Astrocyte of the cerebellum (primary cell): ENCODE measurements at regions not wholly inside any gene's neighbourhood (a gene's known extent, or its start where the extent isn't known, plus 50 kb on each side); places are given as distances from the start of the nearest gene placed in this dataset.

Source experiments
- DNase-seq: peaks from one replicate; pipeline ENCODE4 v3.0.0-alpha.2; 2011; ENCODE audit warnings: low read depth
- H3K4me3 ChIP-seq: 2 replicates; pipeline ENCODE4 v1.5.1; 2011; ENCODE audit warnings: mild to moderate bottlenecking, low read depth, low read length, moderate library complexity
- CTCF ChIP-seq: IDR thresholded peaks from 2 replicates; pipeline ENCODE4 v1.5.1; 2012; ENCODE audit warnings: low read length, low read depth, moderate library complexity, mild to moderate bottlenecking; ENCODE audit errors: missing control alignments
- in situ Hi-C: cut with HindIII; loops from 2 replicates; pipeline ENCODE4 v1.10.0; 2017; ENCODE audit warnings: low sequenced_read_pairs

- no peak for TF ChIP-seq CTCF
- in situ Hi-C loops: no loop called here
- no peak overlapping the region for H3K4me3 ChIP-seq
- no peak for DNase-seq
These were observed 1552.6 kb downstream of the C4orf33 start for GRCh38 chr4:130648570-130648969.

GRCh38 chr4:130653842-130654241, 1557.9 kb downstream of the C4orf33 start:
- in situ Hi-C loops: no loop called here
- no peak for DNase-seq
- H3K4me3 ChIP-seq: no peak overlapping the region
- no peak for TF ChIP-seq CTCF

- no peak overlapping the region for H3K4me3 ChIP-seq
- DNase-seq: no peak
- in situ Hi-C loops: no loop called here
- no peak for TF ChIP-seq CTCF
These were observed 1563.4 kb downstream of the C4orf33 start for GRCh38 chr4:130659320-130659719.

- no peak overlapping the region for H3K4me3 ChIP-seq
- in situ Hi-C loops: no loop called here
- no peak for DNase-seq
- TF ChIP-seq CTCF: no peak
These were observed 1572.9 kb downstream of the C4orf33 start for GRCh38 chr4:130668859-130669258.

GRCh38 chr4:130675266-130675665, 1579.3 kb downstream of the C4orf33 start:
- TF ChIP-seq CTCF: no peak
- in situ Hi-C loops: no loop called here
- no peak overlapping the region for H3K4me3 ChIP-seq
- no peak for DNase-seq

- no peak for TF ChIP-seq CTCF
- H3K4me3 ChIP-seq: no peak overlapping the region
- DNase-seq: no peak
- in situ Hi-C loops: no loop called here
These were observed 1593.2 kb downstream of the C4orf33 start for GRCh38 chr4:130689181-130689580.

GRCh38 chr4:130698251-130698650, 1602.3 kb downstream of the C4orf33 start:
- in situ Hi-C loops: no loop called here
- no peak for TF ChIP-seq CTCF
- no peak for DNase-seq
- H3K4me3 ChIP-seq: no peak overlapping the region
